ENCODE measurements at regions not wholly inside any gene's neighbourhood (a gene's known extent, or its start where the extent isn't known, plus 50 kb on each side); places are given as distances from the start of the nearest gene placed in this dataset.

GRCh38 chr14:101033446-101034165 is 130.1 kb upstream of the RTL1 start:
- TF ChIP-seq ZNF160 (CRISPR knock-in tag; IDR thresholded peaks at IDR 0.05) (no peak), MAZ (IDR thresholded peaks at IDR 0.05; ENCODE audit: borderline replicate concordance, low read depth, low read length) (no peak), MAZ (CRISPR knock-in tag; IDR thresholded peaks at IDR 0.05; ENCODE audit: low read depth) (no peak), ZNF850 (CRISPR knock-in tag; conservative IDR thresholded peaks at IDR 0.05) (no peak), ZNF224 (CRISPR knock-in tag; IDR thresholded peaks at IDR 0.05) (no peak), ZKSCAN5 (CRISPR knock-in tag; IDR thresholded peaks at IDR 0.05) (no peak), ZFX (CRISPR knock-in tag; IDR thresholded peaks at IDR 0.05; ENCODE audit: low read depth) (no peak), SRF (IDR thresholded peaks at IDR 0.05; ENCODE audit: low read depth, low read length) (no peak), CTCF (CRISPR knock-in tag; IDR thresholded peaks at IDR 0.05) (no peak), FOSL2 (CRISPR knock-in tag; IDR thresholded peaks at IDR 0.05) (no peak), DNMT1 (CRISPR knock-in tag; IDR thresholded peaks at IDR 0.05) (no peak), CBX5 (CRISPR knock-in tag; IDR thresholded peaks at IDR 0.05; ENCODE audit: borderline replicate concordance) (no peak), ZNF709 (CRISPR knock-in tag; IDR thresholded peaks at IDR 0.05) (no peak)
